Brain microvascular endothelial cell (primary cell): ENCODE measurements at regions not wholly inside any gene's neighbourhood (a gene's known extent, or its start where the extent isn't known, plus 50 kb on each side); places are given as distances from the start of the nearest gene placed in this dataset.

ENCODE experiments used
- DNase-seq: peaks from one replicate; pipeline ENCODE4 v3.0.0-alpha.2; 2020
- H3K27ac ChIP-seq: fragments of 250-450 bp; sonication (Bioruptor Pico); 2 replicates; pipeline ENCODE4 v1.5.1; 2020; ENCODE audit warnings: mild to moderate bottlenecking, moderate library complexity
- H3K27me3 ChIP-seq: fragments of 250-450 bp; sonication (Bioruptor Pico); replicated peaks from 2 replicates; pipeline ENCODE4 v1.5.1; 2020; ENCODE audit warnings: mild to moderate bottlenecking
- H3K36me3 ChIP-seq: fragments of 250-450 bp; sonication (Bioruptor Pico); replicated peaks from 2 replicates; pipeline ENCODE4 v1.5.1; 2020; ENCODE audit warnings: mild to moderate bottlenecking
- H3K4me3 ChIP-seq: 2 replicates; pipeline ENCODE4 v1.5.1; 2011; ENCODE audit warnings: low read depth, mild to moderate bottlenecking, control low read depth, low read length, moderate library complexity
- CTCF ChIP-seq: IDR thresholded peaks from 2 replicates; pipeline ENCODE4 v1.5.1; 2011; ENCODE audit warnings: low read depth, mild to moderate bottlenecking, moderate library complexity, low read length, control low read depth, inconsistent platforms; ENCODE audit errors: missing control alignments
- in situ Hi-C: cut with HindIII; loops from 2 replicates; pipeline ENCODE4 v1.10.0; 2017; ENCODE audit warnings: low sequenced_read_pairs, low pct_ligation_motif_present

GRCh38 chr6:18675881-18676280, 288.7 kb downstream of the RNF144B start:
- H3K4me3 ChIP-seq, result no peak overlapping the region
- in situ Hi-C loops, result no loop called here
- H3K36me3 ChIP-seq, result no peaks in the 10 kb centered on the region
- no peak for DNase-seq
- TF ChIP-seq CTCF, result no peak
- H3K27ac ChIP-seq, result no peak overlapping the region
- H3K27me3 ChIP-seq, result no peaks in the 10 kb centered on the region

- Histone ChIP-seq H3K27me3 (no peaks in the 10 kb centered on the region), H3K36me3 (no peaks in the 10 kb centered on the region), H3K4me3 (no peak overlapping the region), H3K27ac (no peak overlapping the region)
- DNase-seq, result no peak
- no peak for TF ChIP-seq CTCF
- in situ Hi-C loops, result no loop called here
These were observed 289.4 kb downstream of the RNF144B start for GRCh38 chr6:18676548-18676947.

GRCh38 chr6:18680842-18681241, 293.7 kb downstream of the RNF144B start:
- Histone ChIP-seq H3K27ac (no peak overlapping the region), H3K4me3 (no peak overlapping the region), H3K27me3 (no peaks in the 10 kb centered on the region), H3K36me3 (no peaks in the 10 kb centered on the region)
- TF ChIP-seq CTCF, result peak; percentile 28
- no peak for DNase-seq
- in situ Hi-C loops, result no loop called here

- Histone ChIP-seq H3K27ac (no peak overlapping the region), H3K27me3 (no peaks in the 10 kb centered on the region), H3K36me3 (no peaks in the 10 kb centered on the region), H3K4me3 (no peak overlapping the region)
- TF ChIP-seq CTCF, result no peak
- in situ Hi-C loops, result no loop called here
- no peak for DNase-seq
These were observed 294.8 kb downstream of the RNF144B start for GRCh38 chr6:18681832-18682503.

GRCh38 chr6:18684343-18684742, 297.2 kb downstream of the RNF144B start:
- no peaks in the 10 kb centered on the region for H3K36me3 ChIP-seq
- H3K27ac ChIP-seq, result no peak overlapping the region
- TF ChIP-seq CTCF, result no peak
- no peak for DNase-seq
- no peaks in the 10 kb centered on the region for H3K27me3 ChIP-seq
- in situ Hi-C loops, result no loop called here
- no peak overlapping the region for H3K4me3 ChIP-seq

GRCh38 chr6:18692929-18693685, 306.0 kb downstream of the RNF144B start:
- H3K36me3 ChIP-seq, result no peaks in the 10 kb centered on the region
- no peak overlapping the region for H3K27ac ChIP-seq
- DNase-seq, result no peak
- in situ Hi-C loops, result no loop called here
- no peaks in the 10 kb centered on the region for H3K27me3 ChIP-seq
- H3K4me3 ChIP-seq, result no peak overlapping the region
- no peak for TF ChIP-seq CTCF
